ENCODE measurements at regions not wholly inside any gene's neighbourhood (a gene's known extent, or its start where the extent isn't known, plus 50 kb on each side); places are given as distances from the start of the nearest gene placed in this dataset.

DNA sequence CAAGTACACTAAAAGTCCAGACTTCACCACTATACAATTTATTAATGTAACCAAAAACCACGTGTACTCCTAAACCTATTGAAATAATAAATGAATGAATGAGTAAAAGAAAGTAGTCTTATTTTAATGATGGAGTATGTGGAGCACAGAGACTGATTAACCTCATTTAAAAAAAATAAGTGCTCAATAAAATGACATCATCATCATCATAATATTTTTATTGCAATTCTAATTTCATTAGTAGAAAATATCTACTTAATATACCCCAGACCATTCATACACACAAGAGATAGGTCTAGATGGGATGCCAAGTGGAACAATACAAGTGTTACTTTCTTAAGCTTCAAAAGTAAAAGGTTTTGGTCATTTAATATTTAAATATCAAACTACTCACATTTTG is 133.1 kb downstream of the ASB9 start:
- POLR2A ChIA-PET, result no interaction called here
- no peak for DNase-seq (ENCODE audit: extremely low spot score)
- TF ChIP-seq, protein P1, sequence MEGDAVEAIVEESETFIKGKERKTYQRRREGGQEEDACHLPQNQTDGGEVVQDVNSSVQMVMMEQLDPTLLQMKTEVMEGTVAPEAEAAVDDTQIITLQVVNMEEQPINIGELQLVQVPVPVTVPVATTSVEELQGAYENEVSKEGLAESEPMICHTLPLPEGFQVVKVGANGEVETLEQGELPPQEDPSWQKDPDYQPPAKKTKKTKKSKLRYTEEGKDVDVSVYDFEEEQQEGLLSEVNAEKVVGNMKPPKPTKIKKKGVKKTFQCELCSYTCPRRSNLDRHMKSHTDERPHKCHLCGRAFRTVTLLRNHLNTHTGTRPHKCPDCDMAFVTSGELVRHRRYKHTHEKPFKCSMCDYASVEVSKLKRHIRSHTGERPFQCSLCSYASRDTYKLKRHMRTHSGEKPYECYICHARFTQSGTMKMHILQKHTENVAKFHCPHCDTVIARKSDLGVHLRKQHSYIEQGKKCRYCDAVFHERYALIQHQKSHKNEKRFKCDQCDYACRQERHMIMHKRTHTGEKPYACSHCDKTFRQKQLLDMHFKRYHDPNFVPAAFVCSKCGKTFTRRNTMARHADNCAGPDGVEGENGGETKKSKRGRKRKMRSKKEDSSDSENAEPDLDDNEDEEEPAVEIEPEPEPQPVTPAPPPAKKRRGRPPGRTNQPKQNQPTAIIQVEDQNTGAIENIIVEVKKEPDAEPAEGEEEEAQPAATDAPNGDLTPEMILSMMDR (IDR thresholded peaks at IDR 0.05; ENCODE audit: control extremely low read depth, extremely low read depth, low read depth, missing control alignments), result no peak
- CTCF ChIA-PET, result interaction anchor here (1.4 kb wide), 1 partner anchor 8 kb away, joined by 4 read pairs; no protein-coding TSS in a partner anchor

GRCh38 chrX:15129412-15129811 is 140.5 kb downstream of the ASB9 start:
- TF ChIP-seq, protein P1 (IDR thresholded peaks at IDR 0.05; ENCODE audit: control extremely low read depth, extremely low read depth, low read depth, missing control alignments), result no peak
- POLR2A ChIA-PET, result no interaction called here
- CTCF ChIA-PET, result no interaction called here
- no peak for DNase-seq (ENCODE audit: extremely low spot score)

- TF ChIP-seq, protein P1 (IDR thresholded peaks at IDR 0.05; ENCODE audit: control extremely low read depth, extremely low read depth, low read depth, missing control alignments), result no peak
- no peak for DNase-seq (ENCODE audit: extremely low spot score)
- POLR2A ChIA-PET, result no interaction called here
- CTCF ChIA-PET, result no interaction called here
Observed at GRCh38 chrX:15128861-15129260, 141.0 kb downstream of the ASB9 start.

DNA sequence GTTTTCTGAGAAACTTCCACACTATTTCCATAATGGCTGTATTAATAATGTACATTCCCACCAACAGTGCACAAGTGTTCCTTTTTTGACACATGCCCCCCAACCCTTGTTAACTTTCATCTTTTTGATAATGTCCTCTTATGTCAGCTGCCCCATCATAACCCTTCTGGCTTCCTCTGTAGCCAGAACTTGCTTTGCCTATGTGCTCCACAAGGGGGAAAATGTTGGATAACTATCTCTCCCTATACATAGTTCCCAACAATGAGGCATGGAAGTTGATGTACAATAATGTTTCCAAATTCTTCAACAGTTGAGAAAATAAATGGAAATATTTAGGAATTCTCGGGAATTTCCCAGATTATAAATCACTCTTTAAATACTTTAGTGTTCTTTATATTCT is 142.9 kb downstream of the ASB9 start:
- ChIA-PET POLR2A (no interaction called here), CTCF (no interaction called here)
- no peak for DNase-seq (ENCODE audit: extremely low spot score)
- TF ChIP-seq, protein P1 (IDR thresholded peaks at IDR 0.05; ENCODE audit: control extremely low read depth, extremely low read depth, low read depth, missing control alignments), result no peak

DNA sequence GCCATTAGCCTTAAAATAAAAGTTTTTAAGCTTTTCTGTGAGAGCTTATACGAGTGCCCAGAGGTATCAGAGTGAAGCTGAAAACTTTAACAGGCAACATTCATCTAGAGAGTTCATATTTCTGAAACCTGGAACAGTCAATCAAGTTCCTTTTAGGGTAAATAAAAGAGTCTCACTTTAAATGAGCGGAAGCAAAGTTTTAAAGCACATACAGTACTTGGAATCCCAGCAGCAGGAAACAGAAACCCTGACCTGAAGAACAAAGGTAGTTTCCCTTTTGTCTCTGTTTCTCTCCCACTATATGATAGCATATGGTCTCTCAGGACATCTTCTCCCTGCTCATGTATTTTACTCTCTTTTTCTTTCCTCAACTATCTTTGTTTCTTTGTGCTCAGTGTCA is 153.0 kb downstream of the ASB9 start:
- no peak for DNase-seq (ENCODE audit: extremely low spot score)
- ChIA-PET POLR2A (no interaction called here), CTCF (no interaction called here)
- TF ChIP-seq, protein P1 (IDR thresholded peaks at IDR 0.05; ENCODE audit: control extremely low read depth, extremely low read depth, low read depth, missing control alignments), result no peak

- ChIA-PET POLR2A (no interaction called here), CTCF (no interaction called here)
- TF ChIP-seq, protein P1 (IDR thresholded peaks at IDR 0.05; ENCODE audit: control extremely low read depth, extremely low read depth, low read depth, missing control alignments), result no peak
- DNase-seq (ENCODE audit: extremely low spot score), result no peak
Observed at GRCh38 chrX:15114743-15115566, 154.9 kb downstream of the ASB9 start.
